ENCODE measurements at regions not wholly inside any gene's neighbourhood (a gene's known extent, or its start where the extent isn't known, plus 50 kb on each side); places are given as distances from the start of the nearest gene placed in this dataset.
"Not testable (repeated sequence)": the region's sequence is repeated elsewhere in the genome, so short reads cannot be mapped to it uniquely, and the experiment has no call there.

DNA sequence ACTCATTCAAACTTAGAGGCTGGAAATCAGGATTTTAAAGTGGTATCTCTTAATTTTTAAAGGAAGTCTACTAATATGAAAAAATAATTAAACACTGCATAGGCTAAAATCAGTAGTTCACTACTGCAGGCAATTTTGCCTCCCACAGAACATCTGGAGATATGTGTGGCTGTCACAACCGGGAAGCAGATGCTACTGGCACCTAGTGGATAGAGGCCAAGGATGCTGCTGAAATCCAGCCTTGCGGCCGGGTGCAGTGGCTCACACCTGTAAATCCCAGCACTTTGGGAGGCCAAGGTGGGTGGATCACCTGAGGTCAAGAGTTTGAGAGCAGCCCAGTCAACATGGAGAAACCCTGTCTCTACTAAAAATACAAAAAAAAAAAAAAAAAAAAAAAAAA, 473.9 kb downstream of the XYLT1 start (continued):
- TF ChIP-seq ZNF391 (tag by site-specific recombination; IDR thresholded peaks at IDR 0.05; ENCODE audit: borderline replicate concordance, low read depth): no peak

DNA sequence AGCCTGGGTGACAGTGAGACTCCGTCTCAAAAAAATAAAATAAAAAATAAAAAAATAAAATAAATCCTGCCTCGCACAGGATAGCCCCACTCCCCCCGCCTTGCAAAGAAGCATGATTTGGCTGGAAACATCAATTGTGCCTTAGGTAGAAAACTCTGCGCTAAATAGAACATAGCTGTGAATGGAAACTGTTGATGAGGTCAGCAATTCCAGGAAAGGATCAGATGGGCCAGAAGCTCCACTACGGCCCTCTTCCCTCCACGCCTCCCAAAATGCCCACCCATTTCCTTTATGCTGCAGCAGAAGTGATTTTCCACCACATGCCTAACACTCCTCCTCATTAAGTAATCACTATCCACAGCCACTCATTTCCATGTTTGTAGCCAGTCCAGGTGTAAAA, 473.4 kb downstream of the XYLT1 start:
- Histone ChIP-seq H3K9me3 (ENCODE audit: control insufficient read depth, insufficient read depth, low read depth, low read length) (no peaks in the 10 kb centered on the region), H3K27ac (ENCODE audit: extremely low read depth, low read depth, low read length) (no peak overlapping the region), H3K4me3 (ENCODE audit: low read depth, low read length) (no peak overlapping the region), H3K4me1 (ENCODE audit: control insufficient read depth, insufficient read depth, low read length) (no peaks in the 10 kb centered on the region), H3K36me3 (ENCODE audit: control insufficient read depth in 2 of 2, insufficient read depth in 1 of 2, low read length in 2 of 2) (no peaks in the 10 kb centered on the region)
- ChIA-PET POLR2A (no interaction called here), CTCF (no interaction called here)
- TF ChIP-seq ZNF324 (tag by site-specific recombination; IDR thresholded peaks at IDR 0.05): no peak
- no peak for TF ChIP-seq ZNF677 (tag by site-specific recombination; IDR thresholded peaks at IDR 0.05)
- TF ChIP-seq ZNF791 (tag by site-specific recombination; IDR thresholded peaks at IDR 0.05): no peak

- no peak for TF ChIP-seq ZSCAN23 (tag by site-specific recombination; IDR thresholded peaks at IDR 0.05)
- no peak for TF ChIP-seq ZNF76 (tag by site-specific recombination; IDR thresholded peaks at IDR 0.05; ENCODE audit: borderline replicate concordance, low read depth)
- TF ChIP-seq ZNF571 (tag by site-specific recombination; IDR thresholded peaks at IDR 0.05): no peak
- TF ChIP-seq ZBTB44 (tag by site-specific recombination; IDR thresholded peaks at IDR 0.05): no peak
- no peak for TF ChIP-seq ZNF266 (tag by site-specific recombination; IDR thresholded peaks at IDR 0.05; ENCODE audit: low read depth)
- TF ChIP-seq ZNF558 (tag by site-specific recombination; IDR thresholded peaks at IDR 0.05): no peak
- TF ChIP-seq ZNF175 (tag by site-specific recombination; IDR thresholded peaks at IDR 0.05): no peak
- TF ChIP-seq, protein P1, sequence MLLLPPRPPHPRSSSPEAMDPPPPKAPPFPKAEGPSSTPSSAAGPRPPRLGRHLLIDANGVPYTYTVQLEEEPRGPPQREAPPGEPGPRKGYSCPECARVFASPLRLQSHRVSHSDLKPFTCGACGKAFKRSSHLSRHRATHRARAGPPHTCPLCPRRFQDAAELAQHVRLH (tag by site-specific recombination; IDR thresholded peaks at IDR 0.05): no peak
- TF ChIP-seq SP3 (tag by site-specific recombination; IDR thresholded peaks at IDR 0.05): no peak
- no peak for TF ChIP-seq TSHZ1 (tag by site-specific recombination; IDR thresholded peaks at IDR 0.05; ENCODE audit: borderline replicate concordance)
- CTCF ChIA-PET: no interaction called here
- Histone ChIP-seq H3K27ac (ENCODE audit: extremely low read depth, low read depth, low read length) (no peak overlapping the region), H3K4me1 (ENCODE audit: control insufficient read depth, insufficient read depth, low read length) (no peaks in the 10 kb centered on the region), H3K4me3 (ENCODE audit: low read depth, low read length) (no peak overlapping the region), H3K36me3 (ENCODE audit: control insufficient read depth in 2 of 2, insufficient read depth in 1 of 2, low read length in 2 of 2) (no peaks in the 10 kb centered on the region), H3K9me3 (ENCODE audit: control insufficient read depth, insufficient read depth, low read depth, low read length) (no peaks in the 10 kb centered on the region)
- POLR2A ChIA-PET: no interaction called here
These were observed 469.3 kb downstream of the XYLT1 start for GRCh38 chr16:17001471-17001870.

- H3K36me3 ChIP-seq (ENCODE audit: control insufficient read depth in 2 of 2, insufficient read depth in 1 of 2, low read length in 2 of 2): no peaks in the 10 kb centered on the region
- no peaks in the 10 kb centered on the region for H3K4me1 ChIP-seq (ENCODE audit: control insufficient read depth, insufficient read depth, low read length)
- no peaks in the 10 kb centered on the region for H3K9me3 ChIP-seq (ENCODE audit: control insufficient read depth, insufficient read depth, low read depth, low read length)
- no peak overlapping the region for H3K27ac ChIP-seq (ENCODE audit: extremely low read depth, low read depth, low read length)
- POLR2A ChIA-PET: no interaction called here
- TF ChIP-seq PRDM2 (tag by site-specific recombination; IDR thresholded peaks at IDR 0.05; ENCODE audit: borderline replicate concordance): no peak
- CTCF ChIA-PET: no interaction called here
- H3K4me3 ChIP-seq (ENCODE audit: low read depth, low read length): no peak overlapping the region
These were observed 468.2 kb downstream of the XYLT1 start for GRCh38 chr16:17002565-17002964.

GRCh38 chr16:17005963-17006362, 464.8 kb downstream of the XYLT1 start:
- POLR2A ChIA-PET; CTCF ChIA-PET; H3K36me3 ChIP-seq (ENCODE audit: control insufficient read depth in 2 of 2, insufficient read depth in 1 of 2, low read length in 2 of 2); H3K4me1 ChIP-seq (ENCODE audit: control insufficient read depth, insufficient read depth, low read length); H3K27ac ChIP-seq (ENCODE audit: extremely low read depth, low read depth, low read length); H3K4me3 ChIP-seq (ENCODE audit: low read depth, low read length); H3K9me3 ChIP-seq (ENCODE audit: control insufficient read depth, insufficient read depth, low read depth, low read length): not testable (repeated sequence)

Data from HEK293 (cell line).